ENCODE measurements at regions not wholly inside any gene's neighbourhood (a gene's known extent, or its start where the extent isn't known, plus 50 kb on each side); places are given as distances from the start of the nearest gene placed in this dataset.
A peak's percentile ranks its signal among the peaks of the same experiment; 100 is the strongest.

DNA sequence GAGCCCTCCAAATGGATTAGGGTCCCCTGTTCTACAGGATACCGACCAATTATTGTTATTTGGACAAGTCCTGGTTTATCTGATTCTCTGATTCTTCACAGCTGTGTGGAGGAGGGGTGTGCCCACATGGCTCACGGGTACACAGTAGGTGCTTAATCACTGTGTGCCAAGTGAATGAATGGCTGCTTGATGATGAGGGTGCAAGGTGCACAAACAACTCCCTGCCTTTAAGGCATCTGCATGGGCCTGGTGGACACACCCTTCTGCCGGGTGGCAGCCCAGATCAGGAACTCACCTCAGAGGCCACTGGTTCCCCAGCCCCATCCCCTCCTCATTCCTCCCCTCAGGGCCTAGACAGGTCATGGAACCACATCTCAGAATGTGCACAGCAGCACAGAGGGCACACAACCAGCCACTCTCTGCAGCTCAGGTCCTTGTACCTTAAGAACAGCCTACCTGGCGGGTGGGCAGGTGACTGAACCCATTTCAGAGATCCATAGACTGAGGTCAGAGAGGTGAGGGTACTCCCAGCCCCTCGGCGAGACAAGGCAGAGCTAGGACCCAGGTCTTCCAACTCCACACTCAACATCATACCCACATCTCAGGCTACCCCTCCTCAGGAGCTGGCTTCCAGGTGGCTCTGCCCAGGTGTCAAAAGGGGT, 50.3 kb downstream of the SHANK2 start:
- DNase-seq (ENCODE audit: low spot score), result no peak

DNA sequence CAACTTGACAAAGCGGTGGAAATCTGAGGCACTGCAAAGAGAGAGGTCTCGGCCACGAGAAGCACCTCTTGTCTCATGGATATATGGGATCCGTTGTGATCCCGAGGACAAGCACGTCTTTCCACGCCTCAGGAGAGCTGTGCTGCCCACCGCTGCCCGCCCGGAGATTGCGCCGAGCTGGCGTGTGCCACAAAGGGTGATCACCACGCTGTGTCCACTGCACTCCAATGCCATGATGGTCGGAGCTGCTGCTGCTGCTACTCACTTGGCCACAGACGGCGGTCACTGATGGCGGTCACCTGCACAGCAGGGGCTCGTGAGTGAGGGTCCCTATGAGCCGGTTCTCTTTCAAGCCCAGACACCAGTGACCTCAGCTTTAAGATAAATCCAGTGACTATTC, 51.1 kb downstream of the SHANK2 start:
- DNase-seq (ENCODE audit: low spot score), result no peak

DNA sequence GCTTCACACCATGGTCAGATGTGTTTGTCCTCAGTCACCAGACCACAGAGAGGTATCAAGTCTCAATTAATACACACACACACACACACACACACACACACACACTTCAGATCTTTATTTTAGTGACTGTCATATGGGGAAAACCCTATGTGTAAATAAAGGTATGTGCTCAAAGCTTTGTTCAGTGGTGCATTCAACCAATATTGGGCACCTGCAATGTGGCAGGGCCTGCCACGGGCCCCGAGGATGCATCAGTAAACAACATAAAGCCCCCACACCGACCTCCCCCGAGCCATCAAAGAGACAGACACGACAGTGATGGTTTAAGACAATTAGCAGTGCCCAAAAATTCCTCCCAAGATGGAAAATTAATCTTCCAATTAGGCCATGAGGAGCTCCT, 51.6 kb downstream of the SHANK2 start:
- no peak for DNase-seq (ENCODE audit: low spot score)

DNA sequence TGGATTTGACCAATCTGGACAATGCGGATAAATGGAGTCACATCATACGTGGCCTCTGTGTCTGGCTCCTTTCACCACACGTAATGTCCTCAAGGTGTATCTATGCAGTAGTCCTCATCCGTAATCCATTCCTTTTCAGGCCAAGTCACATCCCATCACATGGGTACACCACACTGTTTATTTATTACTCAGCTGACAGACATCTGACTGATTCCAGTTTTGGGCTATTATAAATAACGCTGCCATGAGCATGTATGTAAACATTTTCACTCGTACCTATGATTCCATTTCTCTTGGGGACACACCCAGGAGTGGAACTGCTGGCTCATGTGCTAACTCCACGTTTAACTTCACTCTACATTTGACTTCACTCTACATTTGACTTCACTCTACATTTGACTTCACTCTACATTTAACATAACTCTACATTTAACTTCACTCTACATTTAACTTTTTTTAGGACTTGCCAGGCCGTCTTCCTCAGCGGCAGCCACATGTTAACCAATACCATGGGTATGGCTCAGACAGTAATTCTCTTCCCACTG, 52.1 kb downstream of the SHANK2 start:
- DNase-seq (ENCODE audit: low spot score), result no peak

DNA sequence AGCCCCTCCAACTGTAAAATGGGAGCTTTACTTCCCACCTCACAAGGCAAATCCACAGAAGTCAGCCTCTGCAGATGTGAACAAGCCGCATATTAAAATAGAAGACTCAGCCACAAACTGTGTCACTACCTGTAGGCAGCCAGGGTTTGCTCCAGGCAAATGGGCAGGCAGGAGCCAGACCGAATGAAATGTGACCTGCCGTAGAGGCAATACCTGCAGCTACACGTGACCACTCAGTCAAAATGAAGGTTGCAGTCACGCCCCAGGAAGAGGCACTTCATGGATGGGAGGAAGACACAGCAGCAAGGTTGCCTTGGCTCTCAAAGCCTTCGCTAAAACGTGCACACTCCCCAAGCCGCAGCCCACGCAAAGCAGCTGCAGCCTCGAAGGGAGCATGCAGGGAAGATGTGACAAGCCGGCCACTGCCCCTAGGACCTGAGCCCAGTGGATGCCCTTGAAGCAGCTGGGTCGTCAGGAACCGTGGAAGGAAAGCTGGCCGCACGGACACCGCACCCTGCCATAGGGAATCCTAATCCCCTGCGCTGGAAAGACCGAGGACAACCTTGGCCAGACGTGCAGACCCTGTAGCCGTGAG, 53.1 kb downstream of the SHANK2 start:
- DNase-seq (ENCODE audit: low spot score), result no peak

DNA sequence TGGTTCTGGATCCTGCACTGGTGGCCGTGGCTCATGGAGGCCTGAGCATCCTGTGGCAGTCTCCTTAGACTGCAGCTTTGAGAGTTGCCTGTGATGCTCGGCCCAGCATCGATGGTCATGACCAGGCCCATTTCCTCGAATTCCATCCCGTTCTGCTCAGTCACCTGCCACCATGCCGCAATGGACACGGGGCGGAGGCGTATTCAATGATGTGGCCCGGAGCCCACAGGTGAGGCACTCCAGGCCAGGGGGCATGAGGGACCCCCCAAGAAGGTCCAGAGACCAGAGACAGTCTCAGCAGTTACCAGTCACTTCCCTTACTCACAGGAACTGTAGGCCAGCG, 53.6 kb downstream of the SHANK2 start:
- DNase-seq (ENCODE audit: low spot score), result no peak

DNA sequence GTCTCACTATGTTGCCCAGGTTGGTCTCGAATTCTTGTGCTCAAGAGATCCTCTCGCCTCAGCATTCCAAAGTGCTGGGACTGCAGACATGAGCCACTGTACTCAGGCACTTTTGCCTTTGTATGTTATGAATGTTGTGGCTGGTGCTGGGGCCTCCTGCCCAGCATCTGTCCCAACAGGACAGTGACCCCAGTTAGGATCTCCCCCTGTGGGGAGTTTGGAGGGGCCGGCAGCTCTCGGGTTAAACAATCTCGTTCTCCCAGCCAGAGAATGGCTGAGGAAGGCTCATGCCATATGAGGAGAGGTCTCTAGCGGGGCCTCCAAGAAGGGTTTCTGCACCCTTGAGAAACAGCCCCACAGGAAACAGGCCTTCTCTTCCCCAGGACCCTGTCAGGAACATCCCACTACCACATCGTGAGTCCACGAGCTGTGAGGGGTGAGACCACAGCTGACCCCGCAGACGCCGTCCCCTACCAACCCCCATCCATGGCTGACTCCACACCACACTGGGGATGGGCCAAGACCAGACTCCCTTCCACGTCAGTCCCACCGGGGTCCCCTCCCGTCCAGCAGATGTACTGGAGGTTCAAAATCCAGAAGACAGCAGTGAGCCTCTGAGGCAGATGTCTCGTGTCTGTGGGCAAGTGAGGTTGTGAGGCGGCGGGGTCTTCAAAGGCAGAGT, 54.1 kb downstream of the SHANK2 start:
- DNase-seq (ENCODE audit: low spot score), result no peak

DNA sequence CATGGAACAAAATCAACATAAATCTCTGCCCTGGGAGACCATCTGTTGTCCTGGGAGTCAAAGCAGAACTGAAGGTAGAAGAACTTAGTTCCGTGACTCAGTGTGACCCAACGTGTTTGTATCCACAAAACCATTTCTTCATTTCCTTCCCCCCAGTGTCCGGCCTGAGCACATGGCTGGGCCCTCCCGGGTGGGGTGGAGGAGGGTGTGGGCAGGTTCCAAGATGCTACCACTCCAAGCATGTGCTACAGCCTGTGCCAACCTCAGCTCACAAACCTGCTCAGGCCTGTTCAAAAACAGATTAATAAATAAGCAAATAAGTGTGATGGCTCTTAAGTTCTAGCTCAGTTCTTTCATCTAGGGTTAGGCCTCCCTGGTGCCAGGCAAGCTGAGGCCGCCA, 55.3 kb downstream of the SHANK2 start:
- no peak for DNase-seq (ENCODE audit: low spot score)

DNA sequence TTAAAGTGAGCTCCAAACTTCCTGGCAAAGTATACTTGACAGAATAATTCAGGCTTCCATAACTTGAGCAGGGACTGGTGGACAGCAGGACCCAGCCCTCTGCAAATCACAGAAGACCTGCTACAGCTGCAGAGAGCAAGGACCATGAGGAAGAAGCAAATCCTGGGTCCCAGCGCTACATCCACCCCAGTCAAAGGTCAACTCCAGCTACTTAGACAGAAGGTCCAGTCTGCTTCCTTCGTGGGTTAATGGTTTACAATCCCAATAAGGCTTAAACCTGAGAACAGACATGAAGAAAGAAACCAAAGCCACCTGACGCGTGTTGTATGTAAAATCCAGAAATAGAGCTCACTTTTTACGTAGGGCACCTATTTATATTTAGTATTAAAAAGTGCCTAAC, 57.7 kb downstream of the SHANK2 start:
- DNase-seq (ENCODE audit: low spot score), result peak; percentile 60

DNA sequence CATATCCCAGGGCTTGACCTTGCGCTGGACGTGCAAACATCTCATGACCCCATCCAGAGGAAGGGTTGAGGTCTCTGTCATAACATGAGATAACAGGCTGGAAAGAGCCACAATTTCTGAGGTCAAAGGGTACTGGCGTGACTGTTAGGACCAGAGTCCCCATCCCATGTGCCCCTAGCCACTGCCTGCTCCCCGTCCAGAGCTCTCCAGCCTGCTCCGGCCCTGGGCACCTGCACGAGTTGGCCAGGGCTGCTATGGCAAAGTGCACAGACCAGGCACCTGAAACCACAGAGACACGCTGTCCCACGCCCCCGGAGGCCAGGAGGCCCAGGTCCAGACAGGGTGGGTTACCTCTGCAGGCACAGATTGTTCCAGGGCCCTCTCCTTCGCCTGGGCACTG, 58.9 kb downstream of the SHANK2 start:
- no peak for DNase-seq (ENCODE audit: low spot score)

DNA sequence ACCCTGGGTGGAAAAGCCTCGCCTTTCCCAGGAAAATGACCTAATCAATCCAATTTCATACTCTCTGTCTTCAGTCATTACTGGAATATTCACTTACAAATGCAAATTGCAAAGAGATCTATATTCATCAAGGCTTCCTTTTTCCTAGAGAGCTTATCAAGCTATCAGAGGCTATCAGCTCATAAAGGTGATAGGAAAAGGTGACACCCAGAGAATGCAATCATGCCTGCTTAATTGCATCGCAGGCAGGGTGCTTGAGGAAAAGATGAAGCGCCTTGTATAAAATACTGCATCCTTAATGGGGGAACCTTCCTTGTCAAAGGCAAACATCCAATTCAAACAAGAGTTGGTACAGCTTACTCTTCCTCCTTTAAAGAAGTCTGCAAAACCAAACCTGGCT, 59.7 kb downstream of the SHANK2 start:
- DNase-seq (ENCODE audit: low spot score), result no peak

DNA sequence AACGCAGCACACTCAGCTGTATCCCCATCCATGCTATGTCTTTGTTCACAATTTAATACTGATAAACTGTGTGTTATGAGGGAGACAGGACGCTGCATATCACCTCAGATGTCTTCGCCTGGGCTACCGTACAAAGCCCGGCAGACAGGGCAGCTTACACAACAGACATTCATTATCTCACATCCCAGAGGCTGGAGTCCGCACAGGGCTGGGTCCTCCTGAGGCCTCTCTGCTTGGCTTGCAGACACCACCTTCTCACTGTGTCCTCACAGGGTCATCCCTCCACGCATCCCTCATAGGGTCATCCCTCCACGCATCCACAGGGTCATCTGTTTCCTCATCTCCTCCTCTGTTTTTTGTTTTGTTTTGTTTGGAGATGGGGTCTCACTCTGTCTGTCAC, 61.2 kb downstream of the SHANK2 start:
- DNase-seq (ENCODE audit: low spot score), result no peak

DNA sequence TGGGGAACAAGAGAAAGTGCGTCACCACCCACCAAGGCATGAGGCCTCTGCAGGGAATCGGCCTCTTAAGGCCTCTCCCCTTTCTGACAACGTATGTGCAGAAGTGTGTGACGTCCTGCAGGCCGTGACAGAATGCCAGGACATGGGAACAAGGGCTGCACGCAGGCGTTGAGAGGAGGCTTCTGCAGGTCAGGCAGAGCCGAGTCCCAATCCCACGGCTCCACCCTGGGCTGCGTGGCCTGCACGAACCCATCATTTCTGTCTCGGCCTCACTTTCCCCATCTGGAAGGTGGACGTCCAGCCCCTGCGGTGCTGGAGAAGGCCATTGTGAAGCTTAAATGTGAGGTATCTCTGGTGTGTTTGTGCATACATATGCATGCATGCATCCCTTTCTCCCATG, 61.8 kb downstream of the SHANK2 start:
- DNase-seq (ENCODE audit: low spot score), result no peak

DNA sequence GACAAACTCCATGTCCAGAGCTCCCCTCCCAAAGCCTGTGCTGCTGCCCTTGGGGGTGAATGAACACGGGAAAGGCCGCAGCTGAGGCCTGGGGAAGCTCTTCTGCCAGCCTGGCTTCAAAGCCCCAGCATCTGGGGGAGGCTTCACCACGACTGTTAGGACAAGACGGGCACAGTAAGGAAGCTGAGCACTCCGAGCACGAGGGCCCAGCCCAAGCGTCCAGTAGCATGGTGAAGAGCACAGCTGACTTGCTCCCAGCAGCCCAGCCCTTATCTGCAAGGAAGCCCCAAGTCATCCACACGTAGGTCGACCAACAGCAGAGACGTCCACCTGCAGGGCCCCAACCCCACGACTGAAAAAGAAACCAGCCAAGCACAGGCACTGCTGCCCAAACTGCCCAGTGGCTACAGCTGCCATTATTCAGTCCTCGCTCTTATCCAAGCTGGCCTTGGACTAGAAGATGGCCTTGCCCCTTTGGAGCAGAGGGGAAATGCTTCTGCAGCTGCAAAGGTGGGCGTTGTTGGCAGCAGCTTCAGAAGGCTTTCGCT, 62.5 kb downstream of the SHANK2 start:
- no peak for DNase-seq (ENCODE audit: low spot score)

DNA sequence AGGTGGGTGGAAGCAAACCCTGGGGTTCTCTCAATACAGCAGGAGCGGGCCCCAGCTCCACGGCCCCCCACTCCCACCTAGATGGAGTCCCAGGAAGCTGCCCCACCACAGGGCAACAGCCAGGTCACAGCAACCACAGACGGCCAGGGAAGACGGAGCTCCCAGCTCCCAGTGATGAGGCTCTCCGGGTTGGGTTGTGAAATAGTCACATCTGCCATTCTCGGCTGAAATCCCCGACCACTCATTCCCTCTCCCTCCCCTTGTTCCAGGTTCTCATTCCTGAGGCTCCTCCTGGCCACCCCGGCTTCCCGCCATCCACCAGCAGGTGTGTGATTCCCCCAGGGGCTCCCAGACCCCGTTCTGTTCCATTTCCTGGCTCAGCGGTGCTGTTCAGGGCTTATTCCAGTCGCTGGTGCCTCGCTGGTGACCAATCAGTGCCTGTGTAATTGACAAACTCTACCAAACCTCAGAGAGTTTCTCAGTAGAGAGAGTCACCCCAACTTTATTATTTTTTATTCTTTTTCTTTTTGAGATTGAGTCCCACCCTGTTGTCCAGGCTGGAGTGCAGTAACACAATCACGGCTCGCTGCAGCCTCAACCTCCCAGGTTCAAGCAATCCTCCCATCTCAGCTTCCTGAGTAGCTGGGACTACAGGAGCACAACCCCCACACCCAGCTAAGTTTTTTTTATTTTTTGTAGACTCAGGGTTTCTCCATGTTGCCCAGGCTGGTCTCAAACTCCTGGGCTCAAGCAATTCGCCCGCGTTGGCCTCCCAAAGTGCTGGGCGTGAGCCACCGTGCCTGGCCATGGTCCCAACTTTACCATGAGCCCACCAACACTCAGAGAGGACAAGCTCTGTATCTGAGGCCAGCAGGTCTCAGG, 63.2 kb downstream of the SHANK2 start:
- no peak for DNase-seq (ENCODE audit: low spot score)

DNA sequence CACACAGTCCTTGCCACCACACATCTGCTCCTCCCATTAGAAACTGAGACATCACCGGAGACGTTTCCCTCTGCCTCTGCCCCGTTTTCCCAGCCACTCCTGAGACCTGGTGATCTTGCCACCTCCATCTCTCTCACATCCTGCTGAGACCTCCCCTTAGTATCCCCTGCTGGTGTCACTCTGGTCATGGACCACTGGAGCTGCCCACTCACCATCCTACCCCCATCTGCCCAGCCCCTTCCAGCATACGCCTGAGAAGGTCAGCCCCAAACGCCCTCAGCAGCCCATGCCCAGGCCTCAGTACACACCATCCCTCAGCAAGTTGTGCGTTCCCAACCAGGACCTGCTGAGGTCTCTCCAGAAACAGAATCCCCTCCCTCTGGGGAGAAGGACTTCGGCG, 64.3 kb downstream of the SHANK2 start:
- no peak for DNase-seq (ENCODE audit: low spot score)

DNA sequence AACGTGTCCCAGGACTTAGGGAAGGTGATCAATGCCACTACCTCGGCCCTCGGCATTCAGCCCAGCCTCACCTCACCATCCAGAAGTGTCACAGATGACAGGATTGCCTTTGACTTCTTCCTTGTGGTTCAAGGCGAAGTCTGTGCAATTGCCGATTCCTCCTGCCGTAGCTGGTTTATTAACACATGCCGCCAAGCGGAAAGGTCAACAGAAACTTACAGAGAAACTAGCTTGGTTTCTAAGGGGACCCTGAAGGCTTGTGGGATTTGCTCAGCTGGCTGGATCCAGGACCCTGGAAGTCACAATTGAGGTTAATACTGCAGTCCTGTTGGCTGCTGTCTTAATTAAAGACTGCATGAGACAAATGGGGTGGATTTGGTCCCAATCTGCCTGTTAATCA, 65.6 kb downstream of the SHANK2 start:
- DNase-seq (ENCODE audit: low spot score), result no peak

DNA sequence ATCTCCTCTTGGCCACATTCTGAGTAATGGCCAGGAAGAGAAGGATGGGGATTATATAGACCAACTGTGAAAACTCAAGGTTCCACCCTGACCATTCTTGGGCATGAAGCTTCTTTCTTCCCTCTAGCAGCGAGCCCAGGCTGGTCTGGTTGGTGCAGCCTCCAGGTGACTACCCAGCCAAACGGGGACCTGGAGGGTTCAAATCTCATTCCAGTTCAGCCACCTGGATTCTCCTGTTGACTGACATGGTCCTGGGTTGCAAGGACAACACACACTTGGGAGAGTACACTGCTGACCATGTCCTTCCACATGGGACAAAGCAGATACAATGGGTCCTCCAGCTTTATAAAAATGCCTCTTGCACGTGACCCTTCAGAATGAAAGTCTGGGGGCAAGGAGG, 67.0 kb downstream of the SHANK2 start:
- no peak for DNase-seq (ENCODE audit: low spot score)

DNA sequence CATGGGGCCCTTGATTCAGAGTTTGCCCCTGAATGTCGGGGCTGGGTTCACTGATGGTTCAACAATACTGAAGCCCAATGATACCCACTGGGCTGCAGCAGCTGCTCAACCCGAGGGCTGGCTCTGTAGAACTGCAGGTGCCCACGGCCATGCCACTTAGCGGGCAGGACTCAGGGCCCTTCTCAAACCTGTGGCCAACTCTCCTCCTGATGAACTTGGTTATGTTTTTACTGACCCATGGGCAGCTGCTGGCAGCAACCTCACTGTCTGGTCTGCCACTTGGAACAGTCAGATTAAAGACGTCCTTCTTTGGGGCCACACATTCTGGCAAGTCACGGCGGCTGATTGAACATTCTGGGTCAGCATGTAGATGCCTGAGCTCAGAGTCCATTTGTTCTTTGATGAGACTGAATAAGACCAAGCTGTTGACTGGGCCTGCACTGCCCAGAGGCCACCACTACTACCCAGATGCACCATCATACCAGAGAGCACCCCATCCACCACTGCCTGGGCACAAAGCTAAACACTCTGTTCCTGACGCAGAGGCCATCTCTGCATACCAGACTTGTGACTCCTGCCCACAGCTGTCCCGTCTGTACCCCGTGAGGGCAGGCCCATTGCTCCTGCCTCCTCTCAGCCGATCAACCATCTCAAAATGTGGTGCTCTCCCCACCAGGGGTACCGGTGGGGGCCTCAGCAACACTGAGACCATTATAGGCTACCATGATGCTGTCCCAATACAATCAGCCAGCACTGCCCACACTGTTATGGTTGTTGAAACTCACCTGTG, 67.8 kb downstream of the SHANK2 start:
- no peak for DNase-seq (ENCODE audit: low spot score)

DNA sequence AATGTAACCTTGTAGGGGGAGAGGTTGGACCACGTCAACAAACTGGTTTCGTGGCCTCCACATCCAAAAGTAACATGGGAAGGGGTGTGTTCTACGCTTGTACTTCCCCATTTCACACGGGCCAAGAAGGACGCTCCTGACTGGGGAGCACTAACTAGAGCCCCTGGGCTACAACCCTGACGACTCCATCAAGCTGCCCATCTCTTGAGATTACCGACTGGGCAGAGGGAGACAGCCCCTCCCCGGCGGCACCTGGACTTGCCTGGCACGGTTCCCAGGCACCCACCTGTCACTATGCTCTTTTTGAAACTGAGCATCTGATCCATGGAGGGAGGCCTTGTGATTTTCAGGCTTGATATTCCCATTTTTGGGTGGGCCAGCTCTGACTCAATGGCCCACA, 68.5 kb downstream of the SHANK2 start:
- DNase-seq (ENCODE audit: low spot score), result no peak

All from HuH-7 (cell line).